HepG2 (cell line): ENCODE measurements at regions not wholly inside any gene's neighbourhood (a gene's known extent, or its start where the extent isn't known, plus 50 kb on each side); places are given as distances from the start of the nearest gene placed in this dataset.
A peak's percentile ranks its signal among the peaks of the same experiment; 100 is the strongest.
"Not testable (repeated sequence)": the region's sequence is repeated elsewhere in the genome, so short reads cannot be mapped to it uniquely, and the experiment has no call there.

Source experiments
- ATAC-seq: fragments of 200-7000 bp; cut with Tn5 transposase; 3 replicates; pipeline ENCODE4 v1.9.1; 2020; ENCODE audit warnings: mild to moderate bottlenecking, moderate library complexity
- BruUV-seq: library from RNA; stranded (reverse); fragments of 400-500 nt; replicated peaks from 2 replicates; lab custom pipeline; 2021; lab: Mats Ljungman, UMichigan
- CTCF ChIA-PET: fragments of 300-600 bp; formaldehyde crosslinking; extraction: SDS; loops from one replicate; lab custom pipeline; 2021; ENCODE audit warnings: low total read pairs, inconsistent platforms, low intra/inter-chr PET ratio; lab: Yijun Ruan, JAX
- POLR2A ChIA-PET: fragments of 350-600 bp; sonication (Branson Sonifier 250); formaldehyde crosslinking; loops from one replicate; lab custom pipeline; 2020; ENCODE audit warnings: antibody characterized with exemption, inconsistent platforms; lab: Yijun Ruan, JAX
- DNase-seq: peaks from one replicate; pipeline ENCODE4 v3.0.0-alpha.2; 2015; ENCODE audit warnings: low spot score
- FAIRE-seq: peaks from 3 replicates; lab custom pipeline; 2011; peaks lifted over from hg19 to GRCh38; lab: Jason Lieb, UNC
- H2AFZ ChIP-seq: one replicate; pipeline ENCODE4 v1.6.1; 2011; ENCODE audit warnings: low read length, inconsistent platforms
- H3K27ac ChIP-seq: fragments of 300-600 bp; 3 replicates; pipeline ENCODE4 v1.8.0; 2011; ENCODE audit warnings: mixed run types, mild to moderate bottlenecking, mixed read lengths, low read length, inconsistent platforms; ENCODE audit not compliant: insufficient read depth; ENCODE audit errors: extremely low read length
- H3K27me3 ChIP-seq, 2 experiments: fragments of 200-600 bp in 1 of 2; 2 replicates in 1 of 2; 3 replicates in 1 of 2; pipeline versions ENCODE4 v1.6.0 to v1.8.0; 2011; ENCODE audit warnings: low read length in 2 of 2, mild to moderate bottlenecking in 2 of 2, moderate library complexity in 2 of 2, inconsistent platforms in 1 of 2; ENCODE audit not compliant: insufficient read depth in 2 of 2, control insufficient read depth in 1 of 2
- H3K36me3 ChIP-seq, 2 experiments: fragments of 200-600 bp in 1 of 2; replicated peaks in 1 of 2; 2 replicates in 1 of 2; 3 replicates in 1 of 2; pipeline versions ENCODE4 v1.5.1 to v1.8.0; 2011; ENCODE audit warnings: low read length in 2 of 2, inconsistent platforms in 1 of 2; ENCODE audit not compliant: insufficient read depth in 2 of 2, control insufficient read depth in 1 of 2
- H3K4me1 ChIP-seq: 2 replicates; pipeline ENCODE4 v1.5.1; 2012; ENCODE audit warnings: low read length, inconsistent platforms; ENCODE audit not compliant: insufficient read depth
- H3K4me2 ChIP-seq: 2 replicates; pipeline ENCODE4 v1.6.0; 2011; ENCODE audit warnings: low read depth, low read length, inconsistent platforms
- H3K4me3 ChIP-seq, 3 experiments: fragments of 200-600 bp in 1 of 3; sonication (generic), shearing (Covaris generic) in 1 of 3; replicated peaks in 1 of 3; 2 replicates each; pipeline ENCODE4 v1.5.1; 2011 to 2016; ENCODE audit warnings: low read length in 3 of 3, inconsistent platforms in 2 of 3, low read depth in 2 of 3, mild to moderate bottlenecking in 2 of 3, control low read depth in 1 of 3, mixed read lengths in 1 of 3; ENCODE audit not compliant: insufficient read depth in 1 of 3
- H3K79me2 ChIP-seq: one replicate; pipeline ENCODE4 v1.6.1; 2011; ENCODE audit warnings: low read length, inconsistent platforms; ENCODE audit not compliant: insufficient read depth
- H3K9ac ChIP-seq: 2 replicates; pipeline ENCODE4 v1.6.0; 2011; ENCODE audit warnings: mild to moderate bottlenecking, low read depth, low read length, inconsistent platforms; ENCODE audit not compliant: insufficient read depth
- H3K9me3 ChIP-seq: 2 replicates; pipeline ENCODE4 v1.5.1; 2012; ENCODE audit warnings: mild to moderate bottlenecking, low read length
- H4K20me1 ChIP-seq: 2 replicates; pipeline ENCODE4 v1.6.0; 2011; ENCODE audit warnings: inconsistent platforms, mild to moderate bottlenecking, low read length, moderate library complexity; ENCODE audit not compliant: insufficient read depth
- ATM ChIP-seq: fragments of 450-650 bp; IDR thresholded peaks from 2 replicates; pipeline ENCODE4 v1.7.1; 2017; ENCODE audit warnings: mild to moderate bottlenecking, borderline replicate concordance
- FOXK2 ChIP-seq: fragments of 450-650 bp; IDR thresholded peaks from 2 replicates; pipeline ENCODE4 v1.6.1; 2016
- FOXP1 ChIP-seq, 2 experiments: fragments of 450-650 bp in 1 of 2; IDR thresholded peaks; 2 replicates each; pipeline ENCODE4 v1.6.1; 2017 to 2018; ENCODE audit warnings: antibody characterized with exemption in 1 of 2
- NBN ChIP-seq: fragments of 450-650 bp; conservative IDR thresholded peaks from 2 replicates; pipeline ENCODE4 v1.6.1; 2017
- NONO ChIP-seq, 2 experiments: fragments of 450-650 bp in 1 of 2; sonication (generic) in 1 of 2; formaldehyde crosslinking in 1 of 2; IDR thresholded peaks in 1 of 2; conservative IDR thresholded peaks in 1 of 2; 2 replicates each; pipeline versions ENCODE4 v1.6.1 to v1.8.0; 2017 to 2022; ENCODE audit warnings: mild to moderate bottlenecking in 1 of 2, missing genetic modification reagents in 1 of 2, moderate library complexity in 1 of 2
- PHB2 ChIP-seq: fragments of 450-650 bp; IDR thresholded peaks from 2 replicates; pipeline ENCODE4 v1.6.1; 2018; ENCODE audit not compliant: partially characterized antibody
- PLRG1 ChIP-seq: fragments of 450-650 bp; conservative IDR thresholded peaks from 2 replicates; pipeline ENCODE4 v1.6.1; 2016
- SOX6 ChIP-seq, 2 experiments: fragments of 450-650 bp in 1 of 2; sonication (generic) in 1 of 2; formaldehyde crosslinking in 1 of 2; IDR thresholded peaks; 2 replicates each; pipeline versions ENCODE4 v1.4.0 to v1.6.1; 2017 to 2020; ENCODE audit warnings: antibody characterized with exemption in 1 of 2, mild to moderate bottlenecking in 1 of 2, missing genetic modification reagents in 1 of 2
- SP1 ChIP-seq, 2 experiments: fragments of 450-650 bp in 1 of 2; sonication (generic) in 1 of 2; formaldehyde crosslinking in 1 of 2; IDR thresholded peaks; 2 replicates each; pipeline versions ENCODE4 v1.4.0 to v1.6.1; 2016 to 2020; ENCODE audit warnings: missing genetic modification reagents in 1 of 2
- ZNF282 ChIP-seq: fragments of 450-650 bp; IDR thresholded peaks from 2 replicates; pipeline ENCODE4 v1.6.1; 2018; ENCODE audit not compliant: partially characterized antibody
- WGBS: methylation state at CpG from one replicate; pipeline ENCODE4 v1.1.6; 2017; ENCODE audit warnings: low lambda C conversion rate; 5-methylcytosine and 5-hydroxymethylcytosine counted together
- in situ Hi-C: cut with HindIII; loops from 2 replicates; pipeline ENCODE4 v1.10.0; 2017; ENCODE audit warnings: low pct_unique_long_range_greater_than_20kb; ENCODE audit not compliant: extremely low pct_ligation_motif_present
- intact Hi-C: fragments of 100-400 bp; cut with micrococcal nuclease; formaldehyde crosslinking; loops from one replicate; pipeline ENCODE4 v1.10.0; 2022; ENCODE audit not compliant: unreplicated experiment

GRCh38 chr11:94235772-94236171 is 68.6 kb upstream of the IZUMO1R start:
- H3K9ac ChIP-seq; BruUV-seq; H3K36me3 ChIP-seq; FAIRE-seq; DNase-seq; POLR2A ChIA-PET; ATAC-seq; H3K4me3 ChIP-seq; H3K9me3 ChIP-seq; H4K20me1 ChIP-seq; H3K4me2 ChIP-seq; H3K79me2 ChIP-seq; H2AFZ ChIP-seq; in situ Hi-C loops; CTCF ChIA-PET; H3K27me3 ChIP-seq; H3K27ac ChIP-seq; H3K4me1 ChIP-seq; TF ChIP-seq SOX6 (CRISPR knock-in tag; IDR thresholded peaks at IDR 0.05); FOXP1 (CRISPR knock-in tag; IDR thresholded peaks at IDR 0.05); NONO (CRISPR knock-in tag; conservative IDR thresholded peaks at IDR 0.05); SP1 (CRISPR knock-in tag; IDR thresholded peaks at IDR 0.05): not testable (repeated sequence)
- 0 out of 2 replicates have a peak, but pooled peaks have one; percentile 15 for TF ChIP-seq SOX6 (IDR thresholded peaks at IDR 0.05)
- TF ChIP-seq FOXK2 = 0 out of 2 replicates have a peak, but pooled peaks have one; percentile 8
- peak; percentile 37; the same call in 1 of the 2 replicates for TF ChIP-seq NBN
- TF ChIP-seq ATM = 0 out of 2 replicates have a peak, but pooled peaks have one; percentile 64
- peak; percentile 50 for TF ChIP-seq PHB2
- peak; percentile 24; the same call in 1 of the 2 replicates for TF ChIP-seq FOXP1 (IDR thresholded peaks at IDR 0.05)
- peak; percentile 82; the same call in 1 of the 2 replicates for TF ChIP-seq NONO (IDR thresholded peaks at IDR 0.05)
- peak; percentile 87 for TF ChIP-seq ZNF282
- 0 out of 2 replicates have a peak, but pooled peaks have one; percentile 32 for TF ChIP-seq PLRG1
- TF ChIP-seq SP1 (IDR thresholded peaks at IDR 0.05) = peak; percentile 45; the same call in 1 of the 2 replicates
- WGBS = 1% methylated on average over 2 of the region's 3 CpGs
- intact Hi-C loops = loop anchor here (2.0 kb wide), 1 partner anchor 53 kb away; no protein-coding TSS in a partner anchor
